GM21423 (cell line): ENCODE measurements at regions not wholly inside any gene's neighbourhood (a gene's known extent, or its start where the extent isn't known, plus 50 kb on each side); places are given as distances from the start of the nearest gene placed in this dataset.

Experiments used
- ATAC-seq: cut with Tn5 transposase; IDR thresholded peaks from one replicate; pipeline ENCODE4 v1.9.1; 2021; ENCODE audit warnings: mild to moderate bottlenecking, moderate library complexity; ENCODE audit not compliant: unreplicated experiment

- no peak for ATAC-seq
These were observed 88.9 kb upstream of the NRXN1 start for GRCh38 chr2:51120754-51121280.

- ATAC-seq = no peak
These were observed 79.6 kb upstream of the NRXN1 start for GRCh38 chr2:51111532-51111931.

- no peak for ATAC-seq
These were observed 76.9 kb upstream of the NRXN1 start for GRCh38 chr2:51108794-51109193.

- ATAC-seq = no peak
These were observed 75.9 kb upstream of the NRXN1 start for GRCh38 chr2:51107841-51108240.

GRCh38 chr2:51105811-51106210 is 73.9 kb upstream of the NRXN1 start:
- ATAC-seq = no peak

- ATAC-seq = no peak
These were observed 71.3 kb upstream of the NRXN1 start for GRCh38 chr2:51103205-51103604.

DNA sequence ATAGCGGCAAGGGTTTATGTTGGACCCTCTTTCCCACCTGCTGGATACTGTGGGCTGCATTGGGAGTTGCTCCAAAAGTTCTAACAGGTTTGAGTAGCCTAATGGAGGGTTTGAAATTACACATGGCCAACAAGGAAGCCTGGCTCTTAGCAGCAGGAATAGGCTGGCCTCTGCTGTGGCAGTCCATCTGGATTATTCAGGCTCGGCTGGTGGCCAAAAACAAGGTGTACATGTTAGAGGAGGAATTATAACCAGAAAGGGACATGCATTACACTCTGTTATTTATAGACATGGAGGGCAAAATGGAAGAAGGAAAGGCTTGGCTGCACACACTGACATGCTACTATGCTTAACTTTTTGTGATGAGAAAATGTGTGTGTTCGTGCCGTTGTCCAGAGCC is 61.1 kb upstream of the NRXN1 start:
- no peak for ATAC-seq

GRCh38 chr2:51085420-51086068 is 53.6 kb upstream of the NRXN1 start:
- ATAC-seq = no peak

GRCh38 chr2:51084750-51085149 is 52.8 kb upstream of the NRXN1 start:
- ATAC-seq = no peak
